AG09309 (cell line): ENCODE measurements at regions not wholly inside any gene's neighbourhood (a gene's known extent, or its start where the extent isn't known, plus 50 kb on each side); places are given as distances from the start of the nearest gene placed in this dataset.

Experiments used
- DNase-seq: peaks from one replicate; pipeline ENCODE4 v3.0.0-alpha.2; 2010; ENCODE audit warnings: low read depth
- H3K4me3 ChIP-seq: 2 replicates; pipeline ENCODE4 v1.5.1; 2011; ENCODE audit warnings: mild to moderate bottlenecking, low read depth, low read length, moderate library complexity; ENCODE audit not compliant: control insufficient read depth
- CTCF ChIP-seq: IDR thresholded peaks from 2 replicates; pipeline ENCODE4 v1.5.1; 2011; ENCODE audit warnings: mild to moderate bottlenecking, low read depth, low read length, inconsistent platforms; ENCODE audit not compliant: insufficient read depth, control insufficient read depth; ENCODE audit errors: missing control alignments

DNA sequence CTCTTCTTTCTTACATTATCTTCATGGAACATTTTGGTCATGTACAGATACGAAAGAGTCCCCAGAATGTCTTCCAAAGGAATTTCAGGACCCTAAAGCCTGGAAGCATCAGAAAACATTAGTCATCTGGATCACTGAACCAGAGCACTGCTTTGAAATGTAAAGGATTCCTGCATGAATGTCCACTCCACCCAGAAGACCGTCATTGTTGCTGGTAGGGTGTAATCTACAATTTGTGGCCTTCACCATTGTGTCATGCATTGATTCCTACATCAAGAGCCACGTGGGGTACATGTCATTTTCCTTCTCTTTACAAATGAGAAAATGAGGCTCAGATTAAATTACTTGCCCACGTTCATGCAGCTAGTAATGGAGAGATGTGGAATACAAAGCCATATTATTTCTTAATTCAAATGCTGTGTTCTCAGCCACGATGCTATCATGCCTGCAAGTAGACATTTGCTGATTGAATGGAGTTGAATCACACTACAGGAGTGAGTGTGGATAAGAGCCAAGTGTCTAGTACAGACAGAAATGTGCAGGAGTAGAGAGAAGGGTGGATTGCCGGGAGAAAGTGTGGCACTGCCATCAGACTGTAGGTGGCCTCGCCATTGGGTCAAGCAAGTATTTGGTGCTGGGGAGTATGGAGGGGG is 231.2 kb downstream of the C12orf75 start:
- peak; percentile 13 for TF ChIP-seq CTCF
- peak; percentile 35 for DNase-seq
- no peak overlapping the region for H3K4me3 ChIP-seq

GRCh38 chr12:105562199-105562971 is 231.9 kb downstream of the C12orf75 start:
- no peak for TF ChIP-seq CTCF
- DNase-seq, result peak; percentile 46
- peak overlapping the region; percentile 9; the same call in 1 of the 2 replicates for H3K4me3 ChIP-seq

- H3K4me3 ChIP-seq, result no peak overlapping the region
- DNase-seq, result no peak
- no peak for TF ChIP-seq CTCF
Measured at GRCh38 chr12:105567061-105567460, 236.6 kb downstream of the C12orf75 start.

DNA sequence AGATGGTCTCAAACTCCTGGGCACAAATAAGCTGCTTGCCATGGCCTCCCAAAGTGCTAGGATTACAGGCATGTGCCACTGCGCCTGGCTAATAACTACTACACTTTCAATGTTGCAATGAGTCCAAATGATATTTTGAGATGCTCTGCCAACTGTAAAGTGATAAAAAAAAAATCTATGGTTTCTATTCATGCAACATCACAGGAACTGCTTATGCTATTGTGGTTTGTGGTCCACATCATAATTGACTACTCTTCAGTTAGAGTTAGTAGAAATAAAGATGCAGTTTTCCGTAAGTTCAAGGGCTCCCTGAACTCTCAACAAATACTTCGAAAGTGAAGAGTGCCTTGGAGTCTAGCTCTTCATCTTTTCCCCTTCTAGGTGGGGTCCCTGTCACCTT is 239.4 kb downstream of the C12orf75 start:
- no peak for TF ChIP-seq CTCF
- no peak overlapping the region for H3K4me3 ChIP-seq
- no peak for DNase-seq

GRCh38 chr12:105570944-105571343 is 240.5 kb downstream of the C12orf75 start:
- no peak for TF ChIP-seq CTCF
- DNase-seq, result no peak
- no peak overlapping the region for H3K4me3 ChIP-seq

GRCh38 chr12:105573574-105573973 is 243.1 kb downstream of the C12orf75 start:
- DNase-seq, result no peak
- TF ChIP-seq CTCF, result no peak
- H3K4me3 ChIP-seq, result no peak overlapping the region
